WTC11 (cell line): ENCODE measurements at regions not wholly inside any gene's neighbourhood (a gene's known extent, or its start where the extent isn't known, plus 50 kb on each side); places are given as distances from the start of the nearest gene placed in this dataset.

ENCODE experiments used
- ATAC-seq: fragments of 200-7000 bp; cut with Tn5 transposase; 2 replicates; pipeline ENCODE4 v1.10.0; 2021; ENCODE audit warnings: mild to moderate bottlenecking, moderate library complexity
- CTCF ChIA-PET: fragments of 300-600 bp; sonication (Branson Sonifier 250); formaldehyde crosslinking; loops from one replicate; lab custom pipeline; 2021; ENCODE audit warnings: antibody characterized with exemption; lab: Charles Lee
- POLR2A ChIA-PET: fragments of 350-600 bp; sonication (Branson Sonifier 250); formaldehyde crosslinking; loops from one replicate; lab custom pipeline; 2021; ENCODE audit warnings: antibody characterized with exemption; lab: Charles Lee
- DNase-seq: peaks from one replicate; pipeline ENCODE4 v3.0.0; 2021; ENCODE audit warnings: low spot score
- H3K27ac Mint-ChIP-seq: 2 replicates; pipeline ENCODE4 v1.8.0; 2021; ENCODE audit warnings: mixed read lengths
- H3K27me3 Mint-ChIP-seq: 2 replicates; pipeline ENCODE4 v1.8.0; 2021; ENCODE audit warnings: low read depth, mild to moderate bottlenecking, moderate library complexity, mixed read lengths
- H3K36me3 Mint-ChIP-seq: 2 replicates; pipeline ENCODE4 v1.8.0; 2021; ENCODE audit warnings: mixed read lengths
- H3K4me1 Mint-ChIP-seq: 2 replicates; pipeline ENCODE4 v1.8.0; 2022; ENCODE audit warnings: mixed read lengths
- H3K4me3 Mint-ChIP-seq: 2 replicates; pipeline ENCODE4 v1.8.0; 2021; ENCODE audit warnings: mild to moderate bottlenecking, moderate library complexity, mixed read lengths
- H3K9me3 Mint-ChIP-seq: 2 replicates; pipeline ENCODE4 v1.8.0; 2021; ENCODE audit warnings: mixed read lengths
- AFF4 ChIP-seq: sonication (generic); formaldehyde crosslinking; IDR thresholded peaks from 2 replicates; pipeline ENCODE4 v1.8.1; 2023; ENCODE audit warnings: mild to moderate bottlenecking, missing genetic modification reagents, borderline replicate concordance
- CDX4 ChIP-seq: fragments of 250-450 bp; sonication (Bioruptor Pico); IDR thresholded peaks from 2 replicates; pipeline ENCODE4 v1.9.0; 2021; ENCODE audit warnings: moderate library complexity, mild to moderate bottlenecking, inconsistent platforms, borderline replicate concordance
- CREM ChIP-seq: sonication (generic); formaldehyde crosslinking; IDR thresholded peaks from 2 replicates; pipeline ENCODE4 v1.8.1; 2022; ENCODE audit warnings: mild to moderate bottlenecking, missing genetic modification reagents, moderate library complexity
- CTCF ChIP-seq: fragments of 200-600 bp; IDR thresholded peaks from 2 replicates; pipeline ENCODE4 v1.8.0; 2022; ENCODE audit warnings: antibody characterized with exemption
- FOXP1 ChIP-seq: sonication (generic); formaldehyde crosslinking; IDR thresholded peaks from 2 replicates; pipeline ENCODE4 v1.8.0; 2022; ENCODE audit warnings: missing genetic modification reagents, mild to moderate bottlenecking, moderate library complexity, borderline replicate concordance
- HMGXB4 ChIP-seq: sonication (generic); formaldehyde crosslinking; IDR thresholded peaks from 2 replicates; pipeline ENCODE4 v1.8.1; 2023; ENCODE audit warnings: mild to moderate bottlenecking, moderate library complexity, missing genetic modification reagents
- NR3C1 ChIP-seq: sonication (generic); formaldehyde crosslinking; conservative IDR thresholded peaks from 2 replicates; pipeline ENCODE4 v1.8.1; 2023; ENCODE audit warnings: low read depth, mild to moderate bottlenecking, missing genetic modification reagents
- PRRX2 ChIP-seq: fragments of 250-450 bp; sonication (Bioruptor Pico); IDR thresholded peaks from 2 replicates; pipeline ENCODE4 v1.8.0; 2021; ENCODE audit warnings: mild to moderate bottlenecking
- TP53 ChIP-seq: sonication (generic); formaldehyde crosslinking; IDR thresholded peaks from 2 replicates; pipeline ENCODE4 v1.8.1; 2023; ENCODE audit warnings: mild to moderate bottlenecking, missing genetic modification reagents
- USF2 ChIP-seq: sonication (generic); formaldehyde crosslinking; IDR thresholded peaks from 2 replicates; pipeline ENCODE4 v1.8.1; 2023; ENCODE audit warnings: mild to moderate bottlenecking, missing genetic modification reagents, moderate library complexity
- ZNF219 ChIP-seq: sonication (generic); formaldehyde crosslinking; IDR thresholded peaks from 2 replicates; pipeline ENCODE4 v1.8.0; 2023; ENCODE audit warnings: missing genetic modification reagents, mild to moderate bottlenecking, borderline replicate concordance
- ZNF317 ChIP-seq: sonication (generic); formaldehyde crosslinking; IDR thresholded peaks from 2 replicates; pipeline ENCODE4 v1.8.1; 2023; ENCODE audit warnings: low read depth, mild to moderate bottlenecking, moderate library complexity, missing genetic modification reagents, borderline replicate concordance
- ZNF532 ChIP-seq: fragments of 250-450 bp; sonication (Bioruptor Pico); IDR thresholded peaks from 2 replicates; pipeline ENCODE4 v1.9.0; 2021; ENCODE audit warnings: mild to moderate bottlenecking, borderline replicate concordance
- TF ChIP-seq, protein P1 (sequence below): sonication (generic); formaldehyde crosslinking; conservative IDR thresholded peaks from 2 replicates; pipeline ENCODE4 v1.8.1; 2022; ENCODE audit warnings: mild to moderate bottlenecking, missing genetic modification reagents

DNA sequence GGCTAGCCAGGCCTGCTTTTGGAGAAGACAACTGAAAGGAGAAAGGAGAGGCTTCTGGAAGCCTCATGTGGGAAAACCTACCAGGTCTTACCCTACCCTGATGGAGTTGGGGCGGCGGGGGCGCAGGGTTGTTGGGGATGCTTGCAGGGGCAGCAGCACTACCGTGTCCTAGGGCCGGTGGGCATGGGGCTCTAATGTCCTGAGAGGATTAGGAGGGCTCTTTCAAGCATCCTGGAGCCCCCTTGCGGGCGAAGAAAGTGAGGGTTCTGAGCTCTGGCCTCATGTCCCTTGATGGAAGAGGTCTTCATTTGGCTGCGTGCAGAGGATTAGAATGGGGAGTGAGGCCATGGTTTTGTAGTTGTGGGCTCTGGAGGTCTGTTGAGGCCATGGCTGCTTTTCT is 86.9 kb upstream of the PITX1 start (continued):
- TF ChIP-seq HMGXB4 (CRISPR knock-in tag) = no peak
- no peak for TF ChIP-seq CREM (CRISPR knock-in tag)
- no peak for TF ChIP-seq PRRX2 (CRISPR knock-in tag)
- TF ChIP-seq NR3C1 (CRISPR knock-in tag) = no peak
- TF ChIP-seq AFF4 = no peak
- TF ChIP-seq FOXP1 = no peak
- TF ChIP-seq, protein P1, sequence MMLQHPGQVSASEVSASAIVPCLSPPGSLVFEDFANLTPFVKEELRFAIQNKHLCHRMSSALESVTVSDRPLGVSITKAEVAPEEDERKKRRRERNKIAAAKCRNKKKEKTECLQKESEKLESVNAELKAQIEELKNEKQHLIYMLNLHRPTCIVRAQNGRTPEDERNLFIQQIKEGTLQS (CRISPR knock-in tag) = no peak
- no peak for TF ChIP-seq ZNF532 (CRISPR knock-in tag)

DNA sequence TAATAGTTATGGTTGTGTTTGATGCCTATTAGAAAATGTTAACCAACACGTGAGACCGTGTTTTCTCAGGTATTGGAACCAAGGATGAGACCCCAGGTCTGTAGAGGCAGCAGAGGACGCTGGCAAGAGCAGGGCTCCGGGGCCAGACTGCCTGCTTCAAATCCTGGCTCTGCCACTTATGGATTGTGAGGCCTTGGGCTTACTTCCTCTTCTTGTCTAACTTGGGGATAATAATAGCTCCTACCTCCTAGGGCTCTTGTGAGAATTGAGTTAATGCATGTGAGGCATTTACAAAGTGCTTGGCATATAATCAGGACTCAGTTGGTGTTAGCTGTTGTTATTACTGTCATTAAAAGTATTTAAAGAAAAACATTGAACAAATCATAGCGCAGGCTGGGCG is 85.5 kb upstream of the PITX1 start:
- ChIA-PET CTCF (interaction anchor here (0.6 kb wide), 1 partner anchor 96 kb away, joined by 3 read pairs; no protein-coding TSS in a partner anchor), POLR2A (no interaction called here)
- ATAC-seq = no peak
- no peaks in the 10 kb centered on the region for H3K36me3 Mint-ChIP-seq
- H3K27ac Mint-ChIP-seq = no peak overlapping the region
- no peak overlapping the region for H3K4me3 Mint-ChIP-seq
- no peaks in the 10 kb centered on the region for H3K4me1 Mint-ChIP-seq
- no peaks in the 10 kb centered on the region for H3K9me3 Mint-ChIP-seq
- DNase-seq = no peak
- peaks cover 5% of the 10 kb centered on the region for H3K27me3 Mint-ChIP-seq
- no peak for TF ChIP-seq AFF4
- no peak for TF ChIP-seq CTCF
- no peak for TF ChIP-seq ZNF219 (CRISPR knock-in tag)
- no peak for TF ChIP-seq ZNF317 (CRISPR knock-in tag)
- TF ChIP-seq USF2 (CRISPR knock-in tag) = no peak
- no peak for TF ChIP-seq CDX4 (CRISPR knock-in tag)
- no peak for TF ChIP-seq TP53
